Stimulated activated CD4-positive, alpha-beta T cell treated with anti-CD3 and anti-CD28 coated beads, Interleukin-1b, Interleukin-23, amount 100 ng/mL, for 4 hours (primary cell): ENCODE measurements at regions not wholly inside any gene's neighbourhood (a gene's known extent, or its start where the extent isn't known, plus 50 kb on each side); places are given as distances from the start of the nearest gene placed in this dataset.

ENCODE experiments used
- DNase-seq, 2 donors: peaks; one replicate each; pipeline ENCODE4 v3.0.0-alpha.2; 2020; ENCODE audit warnings: low read depth in 2 of 2

- DNase-seq: no peak
These were observed 281.8 kb downstream of the HAPSTR1 start for GRCh38 chr16:9372934-9373890.

- DNase-seq: no peak
These were observed 282.6 kb downstream of the HAPSTR1 start for GRCh38 chr16:9374061-9374460.

GRCh38 chr16:9378876-9379275 is 287.4 kb downstream of the HAPSTR1 start:
- no peak for DNase-seq

GRCh38 chr16:9380221-9380620 is 288.8 kb downstream of the HAPSTR1 start:
- DNase-seq: no peak

- no peak for DNase-seq
These were observed 290.0 kb downstream of the HAPSTR1 start for GRCh38 chr16:9381399-9381798.

GRCh38 chr16:9381905-9382304 is 290.5 kb downstream of the HAPSTR1 start:
- DNase-seq: no peak

GRCh38 chr16:9383281-9383680 is 291.8 kb downstream of the HAPSTR1 start:
- no peak for DNase-seq

GRCh38 chr16:9384141-9384540 is 292.7 kb downstream of the HAPSTR1 start:
- DNase-seq: no peak

- DNase-seq: no peak
These were observed 298.2 kb downstream of the HAPSTR1 start for GRCh38 chr16:9389543-9390207.

- no peak for DNase-seq
These were observed 301.5 kb downstream of the HAPSTR1 start for GRCh38 chr16:9392956-9393355.

GRCh38 chr16:9393591-9393990 is 302.1 kb downstream of the HAPSTR1 start:
- no peak for DNase-seq

- no peak for DNase-seq
These were observed 304.5 kb downstream of the HAPSTR1 start for GRCh38 chr16:9395958-9396359.

- no peak for DNase-seq
These were observed 308.1 kb downstream of the HAPSTR1 start for GRCh38 chr16:9399573-9399972.

GRCh38 chr16:9401173-9401572 is 309.7 kb downstream of the HAPSTR1 start:
- DNase-seq: no peak

- no peak for DNase-seq
These were observed 310.9 kb downstream of the HAPSTR1 start for GRCh38 chr16:9402293-9402860.

- DNase-seq: no peak
These were observed 313.4 kb downstream of the HAPSTR1 start for GRCh38 chr16:9404811-9405210.

GRCh38 chr16:9406038-9406712 is 314.7 kb downstream of the HAPSTR1 start:
- DNase-seq: no peak

GRCh38 chr16:9407206-9407758 is 315.8 kb downstream of the HAPSTR1 start:
- DNase-seq: no peak

GRCh38 chr16:9408297-9408878 is 316.9 kb downstream of the HAPSTR1 start:
- no peak for DNase-seq

- no peak for DNase-seq
These were observed 318.4 kb downstream of the HAPSTR1 start for GRCh38 chr16:9409560-9410493.
